Activated CD4-positive, alpha-beta T cell treated with anti-CD3 and anti-CD28 coated beads for 36 hours (primary cell): ENCODE measurements at regions not wholly inside any gene's neighbourhood (a gene's known extent, or its start where the extent isn't known, plus 50 kb on each side); places are given as distances from the start of the nearest gene placed in this dataset.
"Not testable (repeated sequence)": the region's sequence is repeated elsewhere in the genome, so short reads cannot be mapped to it uniquely, and the experiment has no call there.

Source experiments
- ATAC-seq: fragments of 200-7000 bp; cut with Tn5 transposase; one replicate; pipeline ENCODE4 v1.10.0; 2021; ENCODE audit warnings: mild to moderate bottlenecking, moderate library complexity
- CTCF ChIA-PET: fragments of 350-600 bp; sonication (Branson Sonifier 250); formaldehyde crosslinking; loops from one replicate; lab custom pipeline; 2021; ENCODE audit warnings: antibody characterized with exemption; lab: Charles Lee
- POLR2A ChIA-PET: fragments of 350-600 bp; sonication (Branson Sonifier 250); formaldehyde crosslinking; loops from one replicate; lab custom pipeline; 2021; ENCODE audit warnings: antibody characterized with exemption, inconsistent platforms; lab: Charles Lee
- DNase-seq: peaks from one replicate; pipeline ENCODE4 v3.0.0-alpha.2; 2020
- H3K27ac Mint-ChIP-seq: one replicate; pipeline ENCODE4 v1.8.0; 2021; ENCODE audit warnings: mixed read lengths
- H3K27me3 Mint-ChIP-seq: one replicate; pipeline ENCODE4 v1.8.0; 2021; ENCODE audit warnings: mixed read lengths
- H3K36me3 Mint-ChIP-seq: one replicate; pipeline ENCODE4 v1.8.0; 2021; ENCODE audit warnings: low read depth, mixed read lengths
- H3K4me1 Mint-ChIP-seq: one replicate; pipeline ENCODE4 v1.8.0; 2021; ENCODE audit warnings: mixed read lengths
- H3K4me3 Mint-ChIP-seq: one replicate; pipeline ENCODE4 v1.8.0; 2021; ENCODE audit warnings: mild to moderate bottlenecking, moderate library complexity, mixed read lengths
- H3K9me3 Mint-ChIP-seq: one replicate; pipeline ENCODE4 v1.8.0; 2021; ENCODE audit warnings: low read depth, mixed read lengths
- intact Hi-C, 2 experiments: fragments of 100-400 bp; cut with DNase I in 1 of 2; cut with micrococcal nuclease in 1 of 2; formaldehyde crosslinking; loops; one replicate each; pipeline versions ENCODE4 v1.14.2 to v1.15.1; 2022 to 2024; cut with DNase I, micrococcal nuclease

DNA sequence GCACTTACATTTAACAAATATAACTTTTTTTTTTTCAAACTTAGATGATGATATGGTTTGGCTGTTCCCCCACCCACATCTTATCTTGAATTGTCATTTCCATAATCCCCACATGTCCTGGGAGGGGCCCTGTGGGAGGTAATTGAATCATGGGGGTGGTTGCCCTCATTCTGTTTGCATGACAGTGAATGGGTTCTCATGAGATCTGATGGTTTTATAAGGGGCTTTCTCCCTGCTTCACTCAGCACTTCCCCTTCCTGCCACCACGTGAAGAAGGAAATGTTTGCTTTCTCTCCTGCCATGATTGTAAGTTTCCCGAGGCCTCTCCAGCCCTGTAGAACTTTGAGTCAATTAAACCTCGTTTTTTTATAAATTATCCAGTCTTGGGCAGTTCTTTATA lies 432.6 kb downstream of the AMY1C start:
- no peak for ATAC-seq

GRCh38 chr1:104189207-104189606 lies 439.5 kb downstream of the AMY1C start:
- H3K27me3 Mint-ChIP-seq = no peaks in the 10 kb centered on the region
- no peak for DNase-seq
- no peak for ATAC-seq
- H3K27ac Mint-ChIP-seq = no peak overlapping the region
- POLR2A ChIA-PET = interaction anchor here (0.6 kb wide), 1 partner anchor 702 kb away, joined by 4 read pairs; no protein-coding TSS in a partner anchor
- no peaks in the 10 kb centered on the region for H3K36me3 Mint-ChIP-seq
- intact Hi-C loops = no loop called here
- CTCF ChIA-PET = no interaction called here
- H3K4me3 Mint-ChIP-seq = no peak overlapping the region
- H3K4me1 Mint-ChIP-seq = no peaks in the 10 kb centered on the region
- H3K9me3 Mint-ChIP-seq = peaks cover 9% of the 10 kb centered on the region

More for the DNA sequence above, 432.6 kb downstream of the AMY1C start:
- intact Hi-C loops = no loop called here
- POLR2A ChIA-PET = no interaction called here
- Mint-ChIP-seq H3K27ac (no peak overlapping the region), H3K36me3 (no peaks in the 10 kb centered on the region), H3K4me3 (no peak overlapping the region), H3K27me3 (no peaks in the 10 kb centered on the region), H3K4me1 (no peaks in the 10 kb centered on the region), H3K9me3 (peaks cover 7% of the 10 kb centered on the region)
- CTCF ChIA-PET = no interaction called here
- no peak for DNase-seq

- H3K36me3 Mint-ChIP-seq = no peaks in the 10 kb centered on the region
- ATAC-seq (no peak), DNase-seq (no peak)
- no peaks in the 10 kb centered on the region for H3K4me1 Mint-ChIP-seq
- POLR2A ChIA-PET = no interaction called here
- H3K4me3 Mint-ChIP-seq = no peak overlapping the region
- H3K27ac Mint-ChIP-seq = no peak overlapping the region
- H3K27me3 Mint-ChIP-seq = no peaks in the 10 kb centered on the region
- H3K9me3 Mint-ChIP-seq = peaks cover 19% of the 10 kb centered on the region
- CTCF ChIA-PET = no interaction called here
- intact Hi-C loops = no loop called here
These were observed 441.1 kb downstream of the AMY1C start for GRCh38 chr1:104190821-104191220.

DNA sequence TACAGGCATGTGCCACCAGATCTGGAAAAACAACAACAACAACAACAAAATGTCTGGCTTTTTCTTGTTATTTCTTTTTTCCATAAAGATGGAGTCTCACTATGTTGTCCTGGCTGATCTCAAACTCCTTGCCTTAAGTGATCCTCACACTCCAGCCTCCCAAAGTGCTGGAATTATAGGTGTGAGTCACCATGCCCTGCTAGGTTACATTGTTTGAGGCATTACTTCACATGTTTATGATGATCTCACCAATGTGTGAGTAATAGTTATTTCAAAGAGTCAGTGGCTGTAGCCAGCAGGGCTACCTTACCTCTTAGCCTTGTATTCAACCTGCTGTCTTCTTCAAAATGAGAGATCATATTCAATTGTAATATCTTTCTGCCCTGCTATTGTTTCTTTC lies 445.7 kb downstream of the AMY1C start:
- POLR2A ChIA-PET = no interaction called here

GRCh38 chr1:104196136-104196535 lies 446.4 kb downstream of the AMY1C start:
- intact Hi-C loops = no loop called here
- ATAC-seq = no peak
- no peak for DNase-seq
- no peaks in the 10 kb centered on the region for H3K27me3 Mint-ChIP-seq
- no peak overlapping the region for H3K27ac Mint-ChIP-seq
- H3K9me3 Mint-ChIP-seq = peaks cover 20% of the 10 kb centered on the region
- no peaks in the 10 kb centered on the region for H3K4me1 Mint-ChIP-seq
- H3K36me3 Mint-ChIP-seq = no peaks in the 10 kb centered on the region
- H3K4me3 Mint-ChIP-seq = no peak overlapping the region
- ChIA-PET CTCF (no interaction called here), POLR2A (no interaction called here)

More for the DNA sequence above, 445.7 kb downstream of the AMY1C start:
- CTCF ChIA-PET = no interaction called here
- H3K4me1 Mint-ChIP-seq = no peaks in the 10 kb centered on the region
- H3K9me3 Mint-ChIP-seq = peaks cover 23% of the 10 kb centered on the region
- no peaks in the 10 kb centered on the region for H3K27me3 Mint-ChIP-seq
- intact Hi-C loops = no loop called here
- no peaks in the 10 kb centered on the region for H3K36me3 Mint-ChIP-seq
- H3K27ac Mint-ChIP-seq = no peak overlapping the region
- no peak for DNase-seq
- ATAC-seq = no peak
- no peak overlapping the region for H3K4me3 Mint-ChIP-seq

DNA sequence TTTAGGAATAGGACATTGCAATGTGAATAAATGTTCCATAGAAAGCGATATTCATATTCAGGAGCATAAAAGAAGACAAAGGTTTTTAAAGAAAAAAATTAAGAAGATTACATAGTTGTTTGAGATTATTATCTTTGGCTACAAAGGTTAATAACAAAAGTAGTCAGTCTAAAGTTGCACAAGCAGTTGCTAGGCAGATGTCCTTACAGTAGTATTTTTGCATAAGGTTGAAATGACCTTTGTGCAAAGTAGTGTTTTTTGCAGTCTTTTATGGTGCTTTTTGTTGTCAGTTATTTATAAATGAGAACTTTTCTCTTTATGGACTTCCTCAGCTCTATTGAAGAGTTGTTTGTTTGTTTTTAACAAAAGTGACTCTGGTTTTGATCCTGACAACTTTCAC lies 447.8 kb downstream of the AMY1C start:
- POLR2A ChIA-PET = no interaction called here
- H3K9me3 Mint-ChIP-seq = peaks cover 18% of the 10 kb centered on the region
- CTCF ChIA-PET = interaction anchor here (0.6 kb wide), 1 partner anchor 151 kb away, joined by 3 read pairs; no protein-coding TSS in a partner anchor
- ATAC-seq (no peak), DNase-seq (no peak)
- H3K4me3 Mint-ChIP-seq = no peak overlapping the region
- no peak overlapping the region for H3K27ac Mint-ChIP-seq
- H3K36me3 Mint-ChIP-seq = no peaks in the 10 kb centered on the region
- no peaks in the 10 kb centered on the region for H3K4me1 Mint-ChIP-seq
- H3K27me3 Mint-ChIP-seq = no peaks in the 10 kb centered on the region
- intact Hi-C loops = no loop called here

DNA sequence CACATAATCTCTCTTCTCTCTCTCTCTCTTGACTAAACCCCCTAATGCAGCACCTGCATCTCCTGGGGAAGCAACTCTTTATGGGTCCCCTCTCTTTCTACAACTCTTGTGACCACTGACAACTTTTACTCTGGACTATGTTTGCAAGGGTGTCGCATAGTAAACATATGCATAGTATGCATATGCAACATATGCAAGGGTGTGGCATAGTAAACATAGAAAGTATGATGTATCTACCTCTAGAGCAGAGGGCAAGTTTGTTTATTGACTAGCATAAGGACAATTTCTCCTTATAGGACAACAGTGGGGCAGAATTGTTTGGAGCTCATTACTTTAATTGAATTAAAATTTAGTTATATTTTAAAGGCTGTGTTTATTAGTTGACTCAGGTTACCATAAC lies 462.5 kb downstream of the AMY1C start:
- Mint-ChIP-seq H3K4me3 (no peak overlapping the region), H3K27ac (no peak overlapping the region), H3K36me3 (no peaks in the 10 kb centered on the region), H3K9me3 (peaks cover 15% of the 10 kb centered on the region), H3K27me3 (no peaks in the 10 kb centered on the region), H3K4me1 (no peaks in the 10 kb centered on the region)
- ATAC-seq (no peak), DNase-seq (no peak)
- CTCF ChIA-PET = no interaction called here
- POLR2A ChIA-PET = no interaction called here
- intact Hi-C loops = no loop called here

DNA sequence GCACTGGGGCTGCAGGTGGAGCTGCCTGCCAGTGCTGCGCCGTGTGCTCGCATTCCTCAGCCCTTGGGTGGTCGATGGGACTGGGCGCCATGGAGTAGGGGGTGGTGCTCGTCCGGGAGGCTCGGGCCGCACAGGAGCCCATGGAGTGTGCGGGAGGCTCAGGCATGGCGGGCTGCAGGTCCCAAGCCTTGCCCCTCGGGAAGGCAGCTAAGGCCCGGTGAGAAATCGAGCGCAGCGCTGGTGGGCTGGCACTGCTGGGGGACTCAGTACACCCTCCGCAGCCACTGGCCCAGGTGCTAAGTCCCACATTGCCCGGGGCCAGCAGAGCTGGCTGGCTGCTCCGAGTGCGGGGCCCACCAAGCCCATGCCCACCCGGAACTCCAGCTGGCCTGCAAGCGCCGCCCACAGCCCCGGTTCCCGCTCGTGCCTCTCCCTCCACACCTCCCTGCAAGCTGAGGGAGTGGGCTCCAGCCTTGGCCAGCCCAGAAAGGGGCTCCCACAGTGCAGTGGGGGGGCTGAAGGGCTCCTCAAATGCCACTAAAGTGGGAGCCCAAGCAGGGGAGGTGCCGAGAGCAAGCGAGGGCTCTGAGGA lies 467.8 kb downstream of the AMY1C start:
- ATAC-seq, intact Hi-C loops, H3K27me3 Mint-ChIP-seq, H3K4me3 Mint-ChIP-seq, POLR2A ChIA-PET, H3K27ac Mint-ChIP-seq, H3K4me1 Mint-ChIP-seq, DNase-seq, H3K36me3 Mint-ChIP-seq, CTCF ChIA-PET: not testable (repeated sequence)
- peaks cover 26% of the 10 kb centered on the region for H3K9me3 Mint-ChIP-seq

DNA sequence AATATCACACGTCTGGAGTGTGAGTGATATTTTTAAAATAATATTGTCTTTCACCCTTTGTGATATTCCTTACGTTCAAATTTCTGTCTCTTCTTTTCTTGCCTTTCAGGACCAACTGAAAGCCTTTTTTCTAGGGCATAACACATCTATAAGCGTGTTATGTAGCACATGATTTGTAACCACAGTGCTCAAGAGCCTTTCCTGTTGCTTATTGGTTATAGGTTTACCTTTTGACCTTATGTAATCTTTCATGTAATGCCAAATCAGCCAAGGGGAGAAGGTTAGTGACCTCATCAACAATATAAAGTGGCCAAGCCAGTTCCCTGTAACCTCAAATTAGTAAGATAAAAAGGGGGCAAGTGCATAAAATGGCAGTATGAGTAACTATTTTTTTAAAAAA lies 480.2 kb downstream of the AMY1C start:
- Mint-ChIP-seq H3K4me3 (no peak overlapping the region), H3K27me3 (no peaks in the 10 kb centered on the region), H3K4me1 (no peaks in the 10 kb centered on the region), H3K27ac (no peak overlapping the region), H3K36me3 (no peaks in the 10 kb centered on the region), H3K9me3 (peaks cover 1% of the 10 kb centered on the region)
- CTCF ChIA-PET = no interaction called here
- intact Hi-C loops = no loop called here
- POLR2A ChIA-PET = no interaction called here
- ATAC-seq (no peak), DNase-seq (no peak)

- CTCF ChIA-PET = interaction anchor here (1.2 kb wide), 1 partner anchor 8 kb away, joined by 3 read pairs; no protein-coding TSS in a partner anchor
- intact Hi-C loops = no loop called here
These were observed 482.0 kb downstream of the AMY1C start for GRCh38 chr1:104231676-104232075.

DNA sequence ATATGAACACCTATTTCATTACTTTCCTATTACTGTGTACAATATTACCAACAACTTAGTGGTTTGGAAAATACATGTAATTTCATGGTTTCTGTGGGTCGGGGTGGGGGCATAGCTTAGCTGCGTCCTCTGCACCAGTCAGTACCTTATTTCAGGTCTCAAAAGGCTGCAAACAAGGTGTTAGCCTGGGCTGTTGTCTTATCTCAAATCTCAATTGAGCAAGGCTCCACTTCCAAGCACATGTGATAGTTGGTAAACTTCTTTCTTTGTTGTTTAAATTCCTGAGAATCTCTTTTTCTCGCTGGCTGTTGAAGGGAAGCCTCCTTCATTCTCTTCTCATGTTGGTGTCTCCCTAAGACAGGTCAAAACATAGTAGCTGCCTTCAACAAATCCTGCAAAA lies 485.4 kb downstream of the AMY1C start:
- ATAC-seq (no peak), DNase-seq (no peak)
- intact Hi-C loops = no loop called here
- Mint-ChIP-seq H3K27ac (no peak overlapping the region), H3K36me3 (no peaks in the 10 kb centered on the region), H3K4me1 (no peaks in the 10 kb centered on the region), H3K27me3 (no peaks in the 10 kb centered on the region), H3K4me3 (no peak overlapping the region), H3K9me3 (peaks cover 1% of the 10 kb centered on the region)
- ChIA-PET CTCF (no interaction called here), POLR2A (no interaction called here)

More at GRCh38 chr1:104231676-104232075, 482.0 kb downstream of the AMY1C start:
- Mint-ChIP-seq H3K9me3 (peaks cover 1% of the 10 kb centered on the region), H3K27me3 (no peaks in the 10 kb centered on the region), H3K4me3 (no peak overlapping the region), H3K36me3 (no peaks in the 10 kb centered on the region), H3K27ac (no peak overlapping the region), H3K4me1 (no peaks in the 10 kb centered on the region)
- POLR2A ChIA-PET = no interaction called here
- DNase-seq (no peak), ATAC-seq (no peak)

- POLR2A ChIA-PET = no interaction called here
- intact Hi-C loops = no loop called here
- no peaks in the 10 kb centered on the region for H3K9me3 Mint-ChIP-seq
- no peak overlapping the region for H3K27ac Mint-ChIP-seq
- no peak overlapping the region for H3K4me3 Mint-ChIP-seq
- CTCF ChIA-PET = no interaction called here
- no peaks in the 10 kb centered on the region for H3K36me3 Mint-ChIP-seq
- DNase-seq (no peak), ATAC-seq (no peak)
- H3K27me3 Mint-ChIP-seq = no peaks in the 10 kb centered on the region
- H3K4me1 Mint-ChIP-seq = no peaks in the 10 kb centered on the region
These were observed 489.3 kb downstream of the AMY1C start for GRCh38 chr1:104238991-104239390.
